GM23338 (cell line): ENCODE measurements at regions not wholly inside any gene's neighbourhood (a gene's known extent, or its start where the extent isn't known, plus 50 kb on each side); places are given as distances from the start of the nearest gene placed in this dataset.

Experiments
- ATAC-seq: fragments of 200-7000 bp; cut with Tn5 transposase; 3 replicates; pipeline ENCODE4 v1.9.1; 2020
- DNase-seq: peaks from one replicate; pipeline ENCODE4 v3.0.0-alpha.2; 2015; ENCODE audit warnings: low spot score
- H2AFZ ChIP-seq: fragments of 200-600 bp; sonication (generic); 2 replicates; pipeline ENCODE4 v1.8.0; 2016; ENCODE audit warnings: antibody characterized with exemption, mild to moderate bottlenecking, moderate library complexity
- H3F3A ChIP-seq: fragments of 200-600 bp; sonication (generic); replicated peaks from 2 replicates; pipeline ENCODE4 v1.8.0; 2017; ENCODE audit warnings: antibody characterized with exemption, mixed run types, low read depth
- H3K27ac ChIP-seq: fragments of 200-600 bp; sonication (generic); 2 replicates; pipeline ENCODE4 v1.6.1; 2016; ENCODE audit warnings: low read depth
- H3K27me3 ChIP-seq: fragments of 200-600 bp; sonication (generic); 2 replicates; pipeline ENCODE4 v1.8.0; 2016; ENCODE audit warnings: mild to moderate bottlenecking, mixed run types, moderate library complexity; ENCODE audit not compliant: insufficient read depth
- H3K36me3 ChIP-seq: fragments of 200-600 bp; sonication (generic); 2 replicates; pipeline ENCODE4 v1.8.0; 2016; ENCODE audit warnings: mild to moderate bottlenecking; ENCODE audit not compliant: insufficient read depth
- H3K4me1 ChIP-seq: fragments of 200-600 bp; sonication (generic); 2 replicates; pipeline ENCODE4 v1.8.0; 2016; ENCODE audit warnings: mild to moderate bottlenecking, moderate library complexity; ENCODE audit not compliant: insufficient read depth
- H3K4me2 ChIP-seq: fragments of 200-600 bp; sonication (generic); 2 replicates; pipeline ENCODE4 v1.7.1; 2017; ENCODE audit warnings: mixed run types
- H3K4me3 ChIP-seq: fragments of 200-600 bp; sonication (generic); 2 replicates; pipeline ENCODE4 v1.6.1; 2016; ENCODE audit warnings: mixed run types
- H3K79me2 ChIP-seq: fragments of 200-600 bp; sonication (generic); replicated peaks from 2 replicates; pipeline ENCODE4 v1.8.0; 2017; ENCODE audit warnings: mild to moderate bottlenecking; ENCODE audit not compliant: insufficient read depth
- H3K9me2 ChIP-seq: fragments of 200-600 bp; sonication (generic); 2 replicates; pipeline ENCODE4 v1.8.0; 2017; ENCODE audit not compliant: insufficient read depth
- H4K20me1 ChIP-seq: fragments of 200-600 bp; sonication (generic); replicated peaks from 2 replicates; pipeline ENCODE4 v1.8.0; 2017; ENCODE audit warnings: mild to moderate bottlenecking; ENCODE audit not compliant: insufficient read depth
- H3K27ac Mint-ChIP-seq: 2 replicates; pipeline ENCODE4 v1.8.0; 2020; ENCODE audit warnings: inconsistent platforms, mild to moderate bottlenecking, moderate library complexity, mixed read lengths
- H3K27me3 Mint-ChIP-seq: 3 replicates; pipeline ENCODE4 v1.8.0; 2022; ENCODE audit warnings: low read depth, mild to moderate bottlenecking, moderate library complexity, mixed read lengths, inconsistent platforms; ENCODE audit not compliant: insufficient read depth, poor library complexity
- H3K36me3 Mint-ChIP-seq: 3 replicates; pipeline ENCODE4 v1.8.0; 2021; ENCODE audit warnings: low read depth, mild to moderate bottlenecking, inconsistent platforms, moderate library complexity, mixed read lengths
- H3K4me1 Mint-ChIP-seq: 3 replicates; pipeline ENCODE4 v1.8.0; 2020; ENCODE audit warnings: mild to moderate bottlenecking, inconsistent platforms, mixed read lengths
- H3K4me3 Mint-ChIP-seq: 3 replicates; pipeline ENCODE4 v1.8.0; 2021; ENCODE audit warnings: moderate library complexity, mild to moderate bottlenecking, inconsistent platforms, mixed read lengths
- H3K9me3 Mint-ChIP-seq: 3 replicates; pipeline ENCODE4 v1.8.0; 2020; ENCODE audit warnings: moderate library complexity, mild to moderate bottlenecking, inconsistent platforms, mixed read lengths
- CREB1 ChIP-seq: fragments of 250-450 bp; sonication (Bioruptor Pico); IDR thresholded peaks from 2 replicates; pipeline ENCODE4 v1.5.0; 2020; ENCODE audit warnings: low read depth, mild to moderate bottlenecking, moderate library complexity
- CTCF ChIP-seq, 2 experiments: fragments of 200-600 bp in 1 of 2; sonication (generic) in 1 of 2; conservative IDR thresholded peaks; 2 replicates each; pipeline versions ENCODE4 v1.5.1 to v1.6.1; 2016 to 2017; ENCODE audit warnings: antibody characterized with exemption in 2 of 2, low read depth in 2 of 2, mild to moderate bottlenecking in 2 of 2, moderate library complexity in 1 of 2
- EZH2 ChIP-seq: fragments of 200-600 bp; sonication (generic); IDR thresholded peaks from one replicate; pipeline ENCODE4 v1.8.0; 2017; ENCODE audit warnings: antibody characterized with exemption, mild to moderate bottlenecking, low read depth; ENCODE audit not compliant: unreplicated experiment
- EZH2phosphoT487 ChIP-seq: fragments of 200-600 bp; sonication (generic); IDR thresholded peaks from one replicate; pipeline ENCODE4 v1.8.1; 2018; ENCODE audit warnings: antibody characterized with exemption; ENCODE audit not compliant: unreplicated experiment
- JUNB ChIP-seq: IDR thresholded peaks from one replicate; pipeline ENCODE4 v1.6.1; 2016; ENCODE audit warnings: antibody characterized with exemption; ENCODE audit not compliant: unreplicated experiment
- NANOG ChIP-seq: IDR thresholded peaks from 2 replicates; pipeline ENCODE4 v1.6.1; 2016; ENCODE audit warnings: antibody characterized with exemption, borderline replicate concordance
- POLR2AphosphoS5 ChIP-seq: IDR thresholded peaks from 2 replicates; pipeline ENCODE4 v1.6.1; 2016; ENCODE audit warnings: antibody characterized with exemption, low read depth
- REST ChIP-seq: IDR thresholded peaks from one replicate; pipeline ENCODE4 v1.6.1; 2018; ENCODE audit warnings: antibody characterized with exemption; ENCODE audit not compliant: unreplicated experiment
- STAT1 ChIP-seq: IDR thresholded peaks from one replicate; pipeline ENCODE4 v1.6.1; 2016; ENCODE audit warnings: antibody characterized with exemption; ENCODE audit not compliant: unreplicated experiment
- ZNF114 ChIP-seq: fragments of 250-450 bp; sonication (Bioruptor Pico); IDR thresholded peaks from 2 replicates; pipeline ENCODE4 v1.5.0; 2020; ENCODE audit warnings: mild to moderate bottlenecking, moderate library complexity
- ZNF331 ChIP-seq: fragments of 250-450 bp; sonication (Bioruptor Pico); IDR thresholded peaks from 2 replicates; pipeline ENCODE4 v1.5.0; 2020; ENCODE audit warnings: low read depth, mild to moderate bottlenecking, moderate library complexity

- TF ChIP-seq CTCF (conservative IDR thresholded peaks at IDR 0.05; ENCODE audit: low read depth in 2 of 2): no peak
- TF ChIP-seq NANOG: no peak
- TF ChIP-seq STAT1: no peak
- no peak for TF ChIP-seq REST
- no peak for TF ChIP-seq ZNF114 (CRISPR knock-in tag)
- TF ChIP-seq ZNF331 (CRISPR knock-in tag): no peak
These were observed 572.7 kb upstream of the CDH5 start (continued) for GRCh38 chr16:65793781-65794180.

GRCh38 chr16:65790768-65791167, 575.7 kb upstream of the CDH5 start:
- Histone ChIP-seq H3K27ac (no peak overlapping the region), H3K36me3 (no peaks in the 10 kb centered on the region), H3K4me1 (no peaks in the 10 kb centered on the region), H3F3A (no peaks in the 10 kb centered on the region), H3K4me3 (no peak overlapping the region), H3K79me2 (no peaks in the 10 kb centered on the region), H2AFZ (no peak overlapping the region), H3K4me2 (no peak overlapping the region), H4K20me1 (no peaks in the 10 kb centered on the region), H3K9me2 (no peaks in the 10 kb centered on the region), H3K27me3 (no peaks in the 10 kb centered on the region)
- Mint-ChIP-seq H3K4me1 (peaks cover 5% of the 10 kb centered on the region; the same call in 2 of the 3 replicates), H3K27ac (no peak overlapping the region), H3K36me3 (no peaks in the 10 kb centered on the region), H3K9me3 (no peaks in the 10 kb centered on the region), H3K27me3 (no peaks in the 10 kb centered on the region), H3K4me3 (no peak overlapping the region)
- no peak for TF ChIP-seq JUNB
- TF ChIP-seq ZNF331 (CRISPR knock-in tag): no peak
- no peak for TF ChIP-seq POLR2AphosphoS5
- TF ChIP-seq STAT1: no peak
- TF ChIP-seq CREB1 (CRISPR knock-in tag): no peak
- no peak for TF ChIP-seq EZH2
- no peak for TF ChIP-seq EZH2phosphoT487
- TF ChIP-seq ZNF114 (CRISPR knock-in tag): no peak
- no peak for ATAC-seq
- no peak for DNase-seq
